ENCODE measurements at regions not wholly inside any gene's neighbourhood (a gene's known extent, or its start where the extent isn't known, plus 50 kb on each side); places are given as distances from the start of the nearest gene placed in this dataset.
A peak's percentile ranks its signal among the peaks of the same experiment; 100 is the strongest.

DNA sequence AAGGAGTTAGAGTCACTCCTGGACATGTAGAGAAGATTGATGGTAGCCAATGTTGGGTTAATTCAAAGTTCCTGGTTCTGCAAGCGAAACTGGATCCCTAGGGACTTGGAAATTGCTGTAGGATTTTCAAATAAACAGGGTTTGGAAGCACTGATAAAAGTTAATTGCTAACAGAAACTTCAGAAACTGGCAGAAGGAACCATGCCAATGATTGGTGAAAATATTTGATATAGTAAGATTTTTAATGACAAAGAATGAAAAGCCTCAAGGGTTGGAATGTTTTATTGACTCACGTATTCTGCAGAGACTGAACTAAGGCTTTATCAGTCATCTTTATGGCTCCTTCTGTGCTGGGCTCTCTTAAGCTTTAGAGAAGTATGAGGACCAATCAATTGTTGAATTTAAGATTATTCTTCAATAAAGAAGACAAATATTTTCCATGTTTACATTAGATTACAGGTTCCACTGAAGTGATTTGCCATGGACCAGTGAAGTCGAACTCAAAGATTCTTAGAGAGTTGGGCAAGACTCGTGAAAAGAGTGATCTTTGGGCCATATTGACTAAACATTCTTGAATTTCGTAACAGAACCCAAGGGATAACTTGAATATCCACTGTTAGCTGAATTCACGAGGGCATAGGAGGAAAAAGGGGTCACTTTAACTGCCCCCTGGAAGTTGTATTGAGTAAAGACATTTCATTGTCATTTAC is 371.4 kb downstream of the HDGFL1 start:
- H3K27me3 ChIP-seq (ENCODE audit: control insufficient read depth in 1 of 2, insufficient read depth in 2 of 2, low read length in 1 of 2): no peaks in the 10 kb centered on the region
- 64 to 66% methylated on average over 6 of the region's 6 CpGs for WGBS, 2 donors

DNA sequence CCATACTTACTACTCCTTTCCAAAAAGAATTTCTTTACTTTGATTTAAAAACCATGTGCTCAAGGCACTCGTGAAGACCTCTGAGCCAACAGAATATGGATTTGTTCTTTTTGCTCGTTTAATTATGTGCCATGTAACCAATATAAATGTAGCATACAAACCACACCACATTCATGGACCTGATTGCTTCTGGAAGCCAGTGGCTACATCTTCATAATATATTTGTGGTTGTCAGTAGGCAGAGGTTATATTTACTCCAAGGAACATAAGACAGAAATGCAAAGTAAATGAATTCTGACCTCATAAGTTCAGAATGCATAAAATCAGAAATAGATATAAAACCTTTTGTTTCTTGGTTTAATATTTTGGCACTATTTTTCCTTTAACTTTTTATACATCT is 373.0 kb downstream of the HDGFL1 start:
- H3K9me3 ChIP-seq (ENCODE audit: control insufficient read depth, low read length): no peaks in the 10 kb centered on the region
- ATAC-seq (ENCODE audit: low FRiP score) (no peak), DNase-seq (no peak)
- WGBS, 2 donors: 82 to 89% methylated on average over 2 of the region's 2 CpGs
- intact Hi-C loops (cut with DNase I): no loop called here
- H3K27me3 ChIP-seq (ENCODE audit: control insufficient read depth in 1 of 2, insufficient read depth in 2 of 2, low read length in 1 of 2): no peaks in the 10 kb centered on the region
- H3K4me1 ChIP-seq (ENCODE audit: control insufficient read depth in 1 of 2, insufficient read depth in 2 of 2, low read length in 2 of 2): no peaks in the 10 kb centered on the region
- H3K4me3 ChIP-seq (ENCODE audit: low read length in 2 of 2): no peak overlapping the region
- no peak overlapping the region for H3K27ac ChIP-seq (ENCODE audit: low read depth in 1 of 2, low read length in 2 of 2)
- H3K36me3 ChIP-seq (ENCODE audit: control insufficient read depth in 1 of 2, insufficient read depth in 2 of 2, low read length in 1 of 2): no peaks in the 10 kb centered on the region

More for the DNA sequence above, 371.4 kb downstream of the HDGFL1 start:
- intact Hi-C loops (cut with DNase I): no loop called here
- H3K36me3 ChIP-seq (ENCODE audit: control insufficient read depth in 1 of 2, insufficient read depth in 2 of 2, low read length in 1 of 2): no peaks in the 10 kb centered on the region
- no peak for ATAC-seq (ENCODE audit: low FRiP score)
- H3K27ac ChIP-seq (ENCODE audit: low read depth in 1 of 2, low read length in 2 of 2): no peak overlapping the region
- no peaks in the 10 kb centered on the region for H3K4me1 ChIP-seq (ENCODE audit: control insufficient read depth in 1 of 2, insufficient read depth in 2 of 2, low read length in 2 of 2)
- no peak overlapping the region for H3K4me3 ChIP-seq (ENCODE audit: low read length in 2 of 2)
- no peaks in the 10 kb centered on the region for H3K9me3 ChIP-seq (ENCODE audit: control insufficient read depth, low read length)
- DNase-seq: no peak

DNA sequence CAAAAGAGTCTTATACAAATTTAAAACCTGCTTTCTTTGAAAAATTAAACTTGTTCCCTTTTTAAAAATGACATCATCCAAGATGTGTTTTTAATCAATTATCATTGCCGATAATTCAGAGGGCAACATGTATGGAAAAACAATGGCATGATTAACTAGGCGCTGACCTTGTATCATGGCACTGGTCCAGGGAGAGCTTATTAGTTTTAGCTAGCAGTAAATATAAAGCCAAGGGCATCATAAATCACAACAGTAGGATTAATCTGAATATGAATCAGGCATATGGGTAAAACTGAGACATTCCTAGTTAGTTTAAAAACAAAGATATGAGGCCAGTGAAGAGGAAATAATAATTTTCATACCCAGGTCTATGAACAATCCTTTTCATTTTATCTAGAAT is 374.0 kb downstream of the HDGFL1 start:
- H3K9me3 ChIP-seq (ENCODE audit: control insufficient read depth, low read length): no peaks in the 10 kb centered on the region
- no peak overlapping the region for H3K27ac ChIP-seq (ENCODE audit: low read depth in 1 of 2, low read length in 2 of 2)
- 77 to 81% methylated on average over 2 of the region's 2 CpGs for WGBS, 2 donors
- no peak for DNase-seq
- ATAC-seq (ENCODE audit: low FRiP score): no peak
- intact Hi-C loops (cut with DNase I): no loop called here
- no peaks in the 10 kb centered on the region for H3K27me3 ChIP-seq (ENCODE audit: control insufficient read depth in 1 of 2, insufficient read depth in 2 of 2, low read length in 1 of 2)
- no peaks in the 10 kb centered on the region for H3K36me3 ChIP-seq (ENCODE audit: control insufficient read depth in 1 of 2, insufficient read depth in 2 of 2, low read length in 1 of 2)
- no peak overlapping the region for H3K4me3 ChIP-seq (ENCODE audit: low read length in 2 of 2)
- no peaks in the 10 kb centered on the region for H3K4me1 ChIP-seq (ENCODE audit: control insufficient read depth in 1 of 2, insufficient read depth in 2 of 2, low read length in 2 of 2)

DNA sequence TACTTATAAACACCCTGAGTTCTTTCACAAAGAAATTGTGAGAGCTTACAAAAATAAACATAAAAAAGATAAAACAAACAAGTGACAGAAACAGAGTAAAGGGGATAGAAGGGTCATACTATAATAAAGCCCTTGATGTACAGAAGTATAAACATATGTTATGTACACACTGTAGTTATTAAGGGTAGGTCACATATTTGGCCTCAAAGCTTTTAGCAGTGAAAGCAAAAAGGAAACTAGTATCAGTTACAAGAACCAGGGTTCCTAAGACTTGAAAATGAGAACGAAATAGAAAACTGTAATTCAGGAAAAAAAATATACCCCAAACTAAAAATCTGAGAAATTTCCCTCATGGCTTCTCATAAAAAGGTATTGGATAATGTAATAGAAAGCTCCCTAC is 380.6 kb downstream of the HDGFL1 start:
- H3K4me1 ChIP-seq (ENCODE audit: control insufficient read depth in 1 of 2, insufficient read depth in 2 of 2, low read length in 2 of 2): no peaks in the 10 kb centered on the region
- no peak overlapping the region for H3K27ac ChIP-seq (ENCODE audit: low read depth in 1 of 2, low read length in 2 of 2)
- H3K36me3 ChIP-seq (ENCODE audit: control insufficient read depth in 1 of 2, insufficient read depth in 2 of 2, low read length in 1 of 2): no peaks in the 10 kb centered on the region
- no peak overlapping the region for H3K4me3 ChIP-seq (ENCODE audit: low read length in 2 of 2)
- DNase-seq (no peak), ATAC-seq (ENCODE audit: low FRiP score) (no peak)
- WGBS, 2 donors: 47 to 52% methylated on average over 1 of the region's 1 CpG
- intact Hi-C loops (cut with DNase I): no loop called here
- no peaks in the 10 kb centered on the region for H3K27me3 ChIP-seq (ENCODE audit: control insufficient read depth in 1 of 2, insufficient read depth in 2 of 2, low read length in 1 of 2)
- H3K9me3 ChIP-seq (ENCODE audit: control insufficient read depth, low read length): no peaks in the 10 kb centered on the region

DNA sequence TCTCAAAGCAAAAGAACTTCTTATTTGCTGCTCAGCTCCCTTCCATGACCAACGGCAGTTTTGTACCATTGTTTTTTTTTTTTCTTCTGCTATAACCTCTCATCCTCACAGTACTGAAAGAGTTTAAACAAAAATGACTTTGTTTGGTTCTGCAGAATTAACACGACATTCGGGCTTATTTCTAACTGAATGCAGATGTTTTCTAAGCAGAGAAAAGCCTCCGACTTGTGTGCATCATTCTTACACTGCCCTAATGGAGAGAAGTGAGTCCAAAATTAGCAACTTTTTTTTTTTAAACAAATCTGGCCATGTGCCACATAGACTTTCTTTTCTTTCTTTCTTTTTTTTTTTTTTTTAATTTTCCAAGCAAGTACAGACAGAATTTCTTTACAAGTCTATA is 382.7 kb downstream of the HDGFL1 start:
- peaks cover 2% of the 10 kb centered on the region in 2 donors for H3K4me1 ChIP-seq (ENCODE audit: control insufficient read depth in 1 of 2, insufficient read depth in 2 of 2, low read length in 2 of 2)
- H3K36me3 ChIP-seq (ENCODE audit: control insufficient read depth in 1 of 2, insufficient read depth in 2 of 2, low read length in 1 of 2): no peaks in the 10 kb centered on the region
- intact Hi-C loops (cut with DNase I): no loop called here
- H3K9me3 ChIP-seq (ENCODE audit: control insufficient read depth, low read length): no peaks in the 10 kb centered on the region
- no peak overlapping the region for H3K4me3 ChIP-seq (ENCODE audit: low read length in 2 of 2)
- DNase-seq (no peak), ATAC-seq (ENCODE audit: low FRiP score) (no peak)
- H3K27ac ChIP-seq (ENCODE audit: low read depth in 1 of 2, low read length in 2 of 2): no peak overlapping the region
- H3K27me3 ChIP-seq (ENCODE audit: control insufficient read depth in 1 of 2, insufficient read depth in 2 of 2, low read length in 1 of 2): no peaks in the 10 kb centered on the region
- 7 to 12% methylated on average over 4 of the region's 4 CpGs for WGBS, 2 donors

DNA sequence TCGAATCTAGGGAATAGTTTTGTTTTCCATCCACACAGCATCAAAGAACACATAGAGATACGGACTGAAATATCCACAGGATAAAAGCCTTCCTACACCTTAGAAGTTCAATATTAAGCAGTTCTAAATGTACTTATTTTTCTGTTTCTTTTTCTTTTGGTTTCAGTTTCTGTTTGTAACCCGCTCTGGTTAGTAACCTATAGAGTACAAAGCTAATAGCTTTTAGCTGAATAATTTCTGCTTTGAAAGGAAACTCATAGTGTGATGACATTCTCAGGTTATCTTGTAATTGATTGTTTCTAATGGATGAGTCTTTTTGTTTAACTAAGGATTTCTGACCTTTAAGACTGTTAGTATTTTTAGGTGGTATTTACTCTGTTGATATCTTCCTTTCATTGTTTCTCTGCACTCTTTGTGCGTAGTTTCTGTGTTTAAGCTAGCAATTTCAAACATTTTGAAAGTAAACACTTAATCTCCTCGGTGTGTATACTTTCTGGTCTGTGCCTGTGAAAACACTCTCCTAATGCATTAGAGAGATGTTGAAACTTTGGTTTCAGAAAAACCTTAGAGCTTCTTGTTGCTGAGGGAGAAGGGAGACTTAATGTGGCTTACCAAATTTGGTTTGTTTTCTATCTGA is 385.5 kb downstream of the HDGFL1 start:
- Histone ChIP-seq H3K36me3 (ENCODE audit: control insufficient read depth in 1 of 2, insufficient read depth in 2 of 2, low read length in 1 of 2) (no peaks in the 10 kb centered on the region), H3K4me1 (ENCODE audit: control insufficient read depth in 1 of 2, insufficient read depth in 2 of 2, low read length in 2 of 2) (peaks cover 2% of the 10 kb centered on the region in 2 donors), H3K27me3 (ENCODE audit: control insufficient read depth in 1 of 2, insufficient read depth in 2 of 2, low read length in 1 of 2) (no peaks in the 10 kb centered on the region), H3K9me3 (ENCODE audit: control insufficient read depth, low read length) (no peaks in the 10 kb centered on the region), H3K27ac (ENCODE audit: low read depth in 1 of 2, low read length in 2 of 2) (no peak overlapping the region), H3K4me3 (ENCODE audit: low read length in 2 of 2) (peak overlapping the region; percentile 54 to 76)
- DNase-seq: no peak
- WGBS, 2 donors: 5 to 8% methylated on average over 5 of the region's 5 CpGs
- intact Hi-C loops (cut with DNase I): no loop called here
- no peak for ATAC-seq (ENCODE audit: low FRiP score)

DNA sequence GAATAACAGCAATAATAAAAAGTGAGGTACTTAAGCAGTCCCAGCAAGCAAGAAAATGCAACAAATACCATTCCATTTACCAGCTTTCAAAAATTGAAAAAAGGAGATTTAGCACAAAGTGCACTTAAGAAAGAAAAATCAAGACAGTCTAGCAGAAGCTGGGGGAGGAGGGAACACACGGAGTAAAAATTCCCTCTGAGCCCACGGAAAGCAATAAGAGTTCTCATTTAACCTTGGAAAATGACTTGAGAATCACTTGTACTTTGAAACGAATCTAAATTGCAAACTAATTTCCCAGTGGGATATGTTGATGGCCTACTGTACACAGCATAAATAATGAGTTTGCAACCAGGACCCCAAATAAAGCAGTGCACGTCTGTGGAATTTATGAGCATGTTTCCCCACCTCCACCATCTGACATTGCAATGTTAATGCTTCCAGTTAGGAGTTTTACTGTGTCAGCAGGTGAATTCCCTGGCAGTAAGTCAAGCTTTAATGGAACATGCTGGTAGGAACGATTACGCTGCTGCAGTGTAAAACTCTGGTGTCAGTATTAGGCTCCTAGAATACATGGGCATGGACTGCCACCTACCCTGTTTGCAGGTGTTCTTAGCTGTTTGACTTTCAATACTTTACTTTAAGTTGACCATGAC is 386.8 kb downstream of the HDGFL1 start:
- H3K27ac ChIP-seq (ENCODE audit: low read depth in 1 of 2, low read length in 2 of 2): no peak overlapping the region
- ATAC-seq (ENCODE audit: low FRiP score): no peak
- H3K27me3 ChIP-seq (ENCODE audit: control insufficient read depth in 1 of 2, insufficient read depth in 2 of 2, low read length in 1 of 2): no peaks in the 10 kb centered on the region
- H3K9me3 ChIP-seq (ENCODE audit: control insufficient read depth, low read length): no peaks in the 10 kb centered on the region
- no peak for DNase-seq
- 29 to 30% methylated on average over 6 of the region's 6 CpGs for WGBS, 2 donors
- H3K4me3 ChIP-seq (ENCODE audit: low read length in 2 of 2): no peak overlapping the region
- intact Hi-C loops (cut with DNase I): no loop called here
- no peaks in the 10 kb centered on the region for H3K36me3 ChIP-seq (ENCODE audit: control insufficient read depth in 1 of 2, insufficient read depth in 2 of 2, low read length in 1 of 2)
- peaks cover 2% of the 10 kb centered on the region in 2 donors for H3K4me1 ChIP-seq (ENCODE audit: control insufficient read depth in 1 of 2, insufficient read depth in 2 of 2, low read length in 2 of 2)

DNA sequence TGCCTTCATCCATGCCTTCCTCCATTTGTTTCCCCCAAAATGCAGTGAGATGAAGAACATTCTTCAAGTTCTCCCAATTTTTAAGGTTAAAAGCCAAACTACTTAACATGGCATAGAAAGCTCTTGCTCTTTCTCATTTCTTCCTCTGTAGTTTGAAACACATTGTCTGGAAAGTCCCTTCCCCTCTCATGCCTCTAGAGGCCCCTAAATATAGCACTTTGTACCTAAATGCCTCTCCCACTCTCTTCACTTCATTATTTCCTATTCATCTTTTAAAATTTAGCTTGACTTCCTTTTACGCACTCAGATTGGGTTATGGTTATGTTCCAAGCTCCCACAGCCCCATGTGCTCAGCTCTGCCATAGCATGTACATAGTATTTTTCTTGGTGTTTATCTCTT is 389.3 kb downstream of the HDGFL1 start:
- no peak overlapping the region for H3K27ac ChIP-seq (ENCODE audit: low read depth in 1 of 2, low read length in 2 of 2)
- H3K4me3 ChIP-seq (ENCODE audit: low read length in 2 of 2): no peak overlapping the region
- ATAC-seq (ENCODE audit: low FRiP score): no peak
- peaks cover 2% of the 10 kb centered on the region in 2 donors for H3K4me1 ChIP-seq (ENCODE audit: control insufficient read depth in 1 of 2, insufficient read depth in 2 of 2, low read length in 2 of 2)
- DNase-seq: no peak
- H3K9me3 ChIP-seq (ENCODE audit: control insufficient read depth, low read length): no peaks in the 10 kb centered on the region
- H3K27me3 ChIP-seq (ENCODE audit: control insufficient read depth in 1 of 2, insufficient read depth in 2 of 2, low read length in 1 of 2): no peaks in the 10 kb centered on the region
- H3K36me3 ChIP-seq (ENCODE audit: control insufficient read depth in 1 of 2, insufficient read depth in 2 of 2, low read length in 1 of 2): no peaks in the 10 kb centered on the region
- intact Hi-C loops (cut with DNase I): no loop called here
- WGBS, 2 donors: 98 to 100% methylated on average over 1 of the region's 1 CpG

DNA sequence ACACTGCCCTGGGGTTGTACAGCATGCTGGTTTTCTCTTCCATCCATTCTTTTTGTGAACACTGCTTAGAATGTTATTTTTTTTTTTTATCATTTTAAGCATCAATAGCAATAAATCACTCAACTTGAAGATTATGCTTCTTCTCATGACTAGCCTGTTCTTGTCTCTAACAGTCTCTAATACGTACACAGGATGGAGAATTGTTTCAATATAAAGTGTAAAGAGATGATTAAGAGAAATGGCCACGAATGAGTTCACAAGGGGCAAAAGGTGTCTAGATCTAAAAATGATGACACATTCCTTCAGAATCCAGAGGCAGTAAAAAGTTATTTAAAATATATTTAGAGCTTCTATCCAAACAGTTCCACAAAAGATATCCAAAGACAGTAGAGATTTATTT is 390.2 kb downstream of the HDGFL1 start:
- Histone ChIP-seq H3K4me1 (ENCODE audit: control insufficient read depth in 1 of 2, insufficient read depth in 2 of 2, low read length in 2 of 2) (peaks cover 2% of the 10 kb centered on the region in 2 donors), H3K9me3 (ENCODE audit: control insufficient read depth, low read length) (no peaks in the 10 kb centered on the region), H3K27ac (ENCODE audit: low read depth in 1 of 2, low read length in 2 of 2) (no peak overlapping the region), H3K4me3 (ENCODE audit: low read length in 2 of 2) (no peak overlapping the region), H3K36me3 (ENCODE audit: control insufficient read depth in 1 of 2, insufficient read depth in 2 of 2, low read length in 1 of 2) (no peaks in the 10 kb centered on the region), H3K27me3 (ENCODE audit: control insufficient read depth in 1 of 2, insufficient read depth in 2 of 2, low read length in 1 of 2) (no peaks in the 10 kb centered on the region)
- intact Hi-C loops (cut with DNase I): no loop called here
- ATAC-seq (ENCODE audit: low FRiP score) (no peak), DNase-seq (no peak)
- WGBS, 2 donors: 89 to 91% methylated on average over 2 of the region's 2 CpGs
